H9 (cell line): ENCODE measurements at regions not wholly inside any gene's neighbourhood (a gene's known extent, or its start where the extent isn't known, plus 50 kb on each side); places are given as distances from the start of the nearest gene placed in this dataset.
A peak's percentile ranks its signal among the peaks of the same experiment; 100 is the strongest.

Source experiments
- DNase-seq: peaks from one replicate; pipeline ENCODE4 v3.0.0-alpha.2; 2017
- H2AFZ ChIP-seq: one replicate; pipeline ENCODE4 v1.6.1; 2013; ENCODE audit warnings: mild to moderate bottlenecking, low read length, control low read depth, moderate library complexity
- H2AK5ac ChIP-seq: 2 replicates; pipeline ENCODE4 v1.6.1; 2013; ENCODE audit warnings: low read length, control low read depth, mixed read lengths; ENCODE audit not compliant: insufficient read length
- H2BK120ac ChIP-seq: one replicate; pipeline ENCODE4 v1.6.1; 2013; ENCODE audit warnings: low read depth, mild to moderate bottlenecking, low read length, control low read depth, inconsistent platforms; ENCODE audit not compliant: poor library complexity, severe bottlenecking
- H2BK12ac ChIP-seq: 2 replicates; pipeline ENCODE4 v1.6.1; 2013; ENCODE audit warnings: low read length, control low read depth, mixed read lengths, low read depth; ENCODE audit not compliant: insufficient read length
- H2BK15ac ChIP-seq: 2 replicates; pipeline ENCODE4 v1.6.1; 2013; ENCODE audit warnings: low read depth, low read length, control low read depth
- H2BK20ac ChIP-seq: one replicate; pipeline ENCODE4 v1.6.1; 2013; ENCODE audit warnings: low read depth, mild to moderate bottlenecking, low read length, control low read depth, inconsistent platforms; ENCODE audit not compliant: poor library complexity, severe bottlenecking
- H2BK5ac ChIP-seq: 2 replicates; pipeline ENCODE4 v1.6.1; 2013; ENCODE audit warnings: low read length, control low read depth, mixed read lengths; ENCODE audit not compliant: insufficient read length
- H3K14ac ChIP-seq: 2 replicates; pipeline ENCODE4 v1.6.1; 2013; ENCODE audit warnings: low read length, control low read depth; ENCODE audit not compliant: insufficient read depth
- H3K18ac ChIP-seq: 2 replicates; pipeline ENCODE4 v1.6.1; 2013; ENCODE audit warnings: low read depth, mild to moderate bottlenecking, mixed read lengths, low read length, control low read depth; ENCODE audit not compliant: insufficient read length
- H3K23ac ChIP-seq: 2 replicates; pipeline ENCODE4 v1.6.1; 2013; ENCODE audit warnings: low read length, control low read depth, mixed read lengths, low read depth; ENCODE audit not compliant: insufficient read length
- H3K23me2 ChIP-seq: 2 replicates; pipeline ENCODE4 v1.6.1; 2013; ENCODE audit warnings: low read depth, mild to moderate bottlenecking, mixed read lengths, low read length, control low read depth; ENCODE audit not compliant: insufficient read length, poor library complexity, severe bottlenecking
- H3K27ac ChIP-seq: 2 replicates; pipeline ENCODE4 v1.5.1; 2013; ENCODE audit warnings: low read length, control low read depth, mixed read lengths, low read depth; ENCODE audit not compliant: insufficient read length
- H3K27me3 ChIP-seq: 2 replicates; pipeline ENCODE4 v1.6.1; 2013; ENCODE audit warnings: low read length, control low read depth, inconsistent platforms; ENCODE audit not compliant: insufficient read depth
- H3K4ac ChIP-seq: 2 replicates; pipeline ENCODE4 v1.6.1; 2013; ENCODE audit warnings: low read depth, mild to moderate bottlenecking, control low read depth, inconsistent platforms, low read length, moderate library complexity
- H3K4me1 ChIP-seq: 2 replicates; pipeline ENCODE4 v1.6.1; 2013; ENCODE audit warnings: low read length, control low read depth, inconsistent platforms; ENCODE audit not compliant: insufficient read depth
- H3K4me2 ChIP-seq: 2 replicates; pipeline ENCODE4 v1.6.1; 2013; ENCODE audit warnings: low read length, control low read depth, mixed read lengths; ENCODE audit not compliant: insufficient read length, insufficient read depth
- H3K56ac ChIP-seq: 2 replicates; pipeline ENCODE4 v1.6.1; 2013; ENCODE audit warnings: low read depth, mild to moderate bottlenecking, mixed read lengths, low read length, control low read depth; ENCODE audit not compliant: insufficient read length
- H3K79me1 ChIP-seq: 2 replicates; pipeline ENCODE4 v1.6.1; 2013; ENCODE audit warnings: low read depth, mild to moderate bottlenecking, moderate library complexity, low read length, control low read depth, inconsistent platforms; ENCODE audit not compliant: insufficient read depth, poor library complexity, severe bottlenecking
- H3K79me2 ChIP-seq: 2 replicates; pipeline ENCODE4 v1.6.1; 2013; ENCODE audit warnings: low read length, control low read depth, inconsistent platforms; ENCODE audit not compliant: insufficient read depth
- H3K9ac ChIP-seq: 2 replicates; pipeline ENCODE4 v1.6.1; 2013; ENCODE audit warnings: low read length, control low read depth, mixed read lengths; ENCODE audit not compliant: insufficient read length; ENCODE audit errors: extremely low read depth
- H3K9me3 ChIP-seq: one replicate; pipeline ENCODE4 v1.6.1; 2013; ENCODE audit warnings: low read depth, low read length, inconsistent platforms; ENCODE audit not compliant: control insufficient read depth
- H3T11ph ChIP-seq: one replicate; pipeline ENCODE4 v1.6.1; 2013; ENCODE audit warnings: mild to moderate bottlenecking, low read length, control low read depth, inconsistent platforms
- H4K20me1 ChIP-seq: one replicate; pipeline ENCODE4 v1.6.1; 2013; ENCODE audit not compliant: control insufficient read depth, insufficient read length, insufficient read depth
- H4K5ac ChIP-seq: 2 replicates; pipeline ENCODE4 v1.6.1; 2013; ENCODE audit warnings: low read depth, mild to moderate bottlenecking, mixed read lengths, low read length, control low read depth; ENCODE audit not compliant: insufficient read length
- H4K8ac ChIP-seq: replicated peaks from 2 replicates; pipeline ENCODE4 v1.6.1; 2013; ENCODE audit warnings: low read length, control low read depth, mixed read lengths, low read depth; ENCODE audit not compliant: insufficient read length
- H4K91ac ChIP-seq: 2 replicates; pipeline ENCODE4 v1.6.1; 2013; ENCODE audit warnings: low read depth, mild to moderate bottlenecking, moderate library complexity, mixed read lengths, low read length, control low read depth; ENCODE audit not compliant: insufficient read length
- H3K27ac Mint-ChIP-seq, 3 experiments: 2 replicates in 2 of 3; 3 replicates in 1 of 3; pipeline ENCODE4 v1.8.0; 2020 to 2021; ENCODE audit warnings: mixed read lengths in 3 of 3, mild to moderate bottlenecking in 1 of 3, moderate library complexity in 1 of 3
- H3K27me3 Mint-ChIP-seq: 2 replicates; pipeline ENCODE4 v1.8.0; 2021; ENCODE audit warnings: low read depth, mild to moderate bottlenecking, moderate library complexity, mixed read lengths
- H3K36me3 Mint-ChIP-seq, 3 experiments: 2 replicates in 2 of 3; 3 replicates in 1 of 3; pipeline ENCODE4 v1.8.0; 2020 to 2021; ENCODE audit warnings: low read depth in 3 of 3, mixed read lengths in 3 of 3; ENCODE audit not compliant: insufficient read depth in 1 of 3
- H3K4me1 Mint-ChIP-seq, 2 experiments: 2 replicates each; pipeline ENCODE4 v1.8.0; 2020; ENCODE audit warnings: mixed read lengths in 2 of 2
- H3K4me3 Mint-ChIP-seq, 2 experiments: 2 replicates in 1 of 2; 3 replicates in 1 of 2; pipeline ENCODE4 v1.8.0; 2020 to 2021; ENCODE audit warnings: mild to moderate bottlenecking in 2 of 2, mixed read lengths in 2 of 2, moderate library complexity in 1 of 2
- H3K9me3 Mint-ChIP-seq, 2 experiments: 2 replicates in 1 of 2; 3 replicates in 1 of 2; pipeline ENCODE4 v1.8.0; 2020; ENCODE audit warnings: mild to moderate bottlenecking in 2 of 2, mixed read lengths in 2 of 2, moderate library complexity in 1 of 2
- WGBS: extraction: QIAGEN DNeasy Blood & Tissue Kit; methylation state at CpG from one replicate; pipeline ENCODE4 v1.1.7; 2013; ENCODE audit warnings: missing lambda C conversion rate, low lambda C conversion rate, mixed read lengths; ENCODE audit not compliant: insufficient read length; ENCODE audit errors: extremely low coverage; 5-methylcytosine and 5-hydroxymethylcytosine counted together
- TF ChIP-seq, protein P1 (sequence below): fragments of 200-600 bp; sonication (generic); conservative IDR thresholded peaks from 3 replicates; pipeline ENCODE4 v1.8.0; 2021; ENCODE audit warnings: antibody characterized with exemption, mild to moderate bottlenecking

DNA sequence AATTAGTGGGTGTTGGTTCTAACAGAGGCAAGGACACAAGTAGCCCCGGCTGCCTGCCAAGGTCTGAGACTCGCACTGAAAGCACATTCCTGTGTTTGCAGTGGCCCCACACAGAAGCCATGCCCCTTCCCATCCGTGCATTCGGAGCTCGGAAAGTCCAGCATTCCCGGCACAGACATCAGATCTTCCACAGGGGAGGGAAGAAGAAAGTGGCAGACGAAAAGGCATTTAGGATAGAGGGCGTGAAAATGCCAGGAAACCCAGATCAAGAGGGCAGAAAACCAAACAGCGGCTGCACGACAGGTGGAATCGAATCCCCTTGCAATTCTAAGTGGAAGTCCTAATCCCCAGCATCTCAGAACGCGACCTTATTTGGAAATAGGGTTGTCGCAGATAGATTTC lies 105.5 kb upstream of the ASB18 start:
- no peaks in the 10 kb centered on the region for H3K27me3 ChIP-seq
- peak; percentile 20 for DNase-seq

More for the DNA sequence above, 105.5 kb upstream of the ASB18 start:
- Histone ChIP-seq H2BK5ac (no peak overlapping the region), H4K91ac (no peak overlapping the region), H3K4me2 (no peak overlapping the region), H2BK120ac (no peak overlapping the region), H3K14ac (no peak overlapping the region), H4K20me1 (no peaks in the 10 kb centered on the region), H3K9ac (no peak overlapping the region), H2BK20ac (no peak overlapping the region), H3K4me1 (0 out of 2 replicates have a peak, but pooled peaks cover 6% of the 10 kb centered on the region), H2BK15ac (no peak overlapping the region), H4K5ac (no peak overlapping the region), H3K18ac (peak overlapping the region; percentile 86), H2BK12ac (no peak overlapping the region), H3K56ac (no peak overlapping the region), H3K9me3 (no peaks in the 10 kb centered on the region), H3K4ac (no peak overlapping the region), H3K23me2 (no peaks in the 10 kb centered on the region), H4K8ac (no peak overlapping the region), H2AK5ac (no peak overlapping the region), H3K27ac (no peak overlapping the region), H3K23ac (no peak overlapping the region), H3T11ph (no peak overlapping the region), H2AFZ (no peak overlapping the region), H3K79me1 (no peaks in the 10 kb centered on the region), H3K79me2 (no peaks in the 10 kb centered on the region)
- Mint-ChIP-seq H3K27me3 (no peaks in the 10 kb centered on the region), H3K27ac (peak overlapping the region in 2 of 3 experiments; percentile 38 to 85; a peak in 3 of 7 replicates), H3K4me1 (peaks cover 17% of the 10 kb centered on the region in 2 experiments), H3K9me3 (peaks cover 0 to 8% of the 10 kb centered on the region in 2 experiments; a peak in 1 of 5 replicates), H3K4me3 (no peak overlapping the region), H3K36me3 (peaks cover 0 to 10% (median 5%) of the 10 kb centered on the region in 3 experiments; a peak in 4 of 7 replicates)
- WGBS: no CpG with 5 or more reads among the region's 14 CpGs
- TF ChIP-seq, protein P1, sequence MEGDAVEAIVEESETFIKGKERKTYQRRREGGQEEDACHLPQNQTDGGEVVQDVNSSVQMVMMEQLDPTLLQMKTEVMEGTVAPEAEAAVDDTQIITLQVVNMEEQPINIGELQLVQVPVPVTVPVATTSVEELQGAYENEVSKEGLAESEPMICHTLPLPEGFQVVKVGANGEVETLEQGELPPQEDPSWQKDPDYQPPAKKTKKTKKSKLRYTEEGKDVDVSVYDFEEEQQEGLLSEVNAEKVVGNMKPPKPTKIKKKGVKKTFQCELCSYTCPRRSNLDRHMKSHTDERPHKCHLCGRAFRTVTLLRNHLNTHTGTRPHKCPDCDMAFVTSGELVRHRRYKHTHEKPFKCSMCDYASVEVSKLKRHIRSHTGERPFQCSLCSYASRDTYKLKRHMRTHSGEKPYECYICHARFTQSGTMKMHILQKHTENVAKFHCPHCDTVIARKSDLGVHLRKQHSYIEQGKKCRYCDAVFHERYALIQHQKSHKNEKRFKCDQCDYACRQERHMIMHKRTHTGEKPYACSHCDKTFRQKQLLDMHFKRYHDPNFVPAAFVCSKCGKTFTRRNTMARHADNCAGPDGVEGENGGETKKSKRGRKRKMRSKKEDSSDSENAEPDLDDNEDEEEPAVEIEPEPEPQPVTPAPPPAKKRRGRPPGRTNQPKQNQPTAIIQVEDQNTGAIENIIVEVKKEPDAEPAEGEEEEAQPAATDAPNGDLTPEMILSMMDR: no peak
